ENCODE measurements at regions not wholly inside any gene's neighbourhood (a gene's known extent, or its start where the extent isn't known, plus 50 kb on each side); places are given as distances from the start of the nearest gene placed in this dataset.

- intact Hi-C loops (cut with DNase I; ENCODE audit: low total_unique reads) = no loop called here
- no peak overlapping the region for H3K27ac ChIP-seq
- no peaks in the 10 kb centered on the region for H3K9me3 ChIP-seq
- DNase-seq = no peak
- H3K36me3 ChIP-seq = no peaks in the 10 kb centered on the region
- no peaks in the 10 kb centered on the region for H3K4me1 ChIP-seq
- no peaks in the 10 kb centered on the region for H3K27me3 ChIP-seq
- no peak overlapping the region for H3K4me3 ChIP-seq
- TF ChIP-seq, protein P1, sequence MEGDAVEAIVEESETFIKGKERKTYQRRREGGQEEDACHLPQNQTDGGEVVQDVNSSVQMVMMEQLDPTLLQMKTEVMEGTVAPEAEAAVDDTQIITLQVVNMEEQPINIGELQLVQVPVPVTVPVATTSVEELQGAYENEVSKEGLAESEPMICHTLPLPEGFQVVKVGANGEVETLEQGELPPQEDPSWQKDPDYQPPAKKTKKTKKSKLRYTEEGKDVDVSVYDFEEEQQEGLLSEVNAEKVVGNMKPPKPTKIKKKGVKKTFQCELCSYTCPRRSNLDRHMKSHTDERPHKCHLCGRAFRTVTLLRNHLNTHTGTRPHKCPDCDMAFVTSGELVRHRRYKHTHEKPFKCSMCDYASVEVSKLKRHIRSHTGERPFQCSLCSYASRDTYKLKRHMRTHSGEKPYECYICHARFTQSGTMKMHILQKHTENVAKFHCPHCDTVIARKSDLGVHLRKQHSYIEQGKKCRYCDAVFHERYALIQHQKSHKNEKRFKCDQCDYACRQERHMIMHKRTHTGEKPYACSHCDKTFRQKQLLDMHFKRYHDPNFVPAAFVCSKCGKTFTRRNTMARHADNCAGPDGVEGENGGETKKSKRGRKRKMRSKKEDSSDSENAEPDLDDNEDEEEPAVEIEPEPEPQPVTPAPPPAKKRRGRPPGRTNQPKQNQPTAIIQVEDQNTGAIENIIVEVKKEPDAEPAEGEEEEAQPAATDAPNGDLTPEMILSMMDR (IDR thresholded peaks at IDR 0.05) = no peak
- TF ChIP-seq POLR2A (IDR thresholded peaks at IDR 0.05) = no peak
These were observed 376.3 kb upstream of the C1orf87 start for GRCh38 chr1:60449876-60450275.

GRCh38 chr1:60448850-60449249 lies 375.3 kb upstream of the C1orf87 start:
- H3K27ac ChIP-seq = no peak overlapping the region

GRCh38 chr1:60444680-60445079 lies 371.1 kb upstream of the C1orf87 start:
- Histone ChIP-seq H3K4me3 (no peak overlapping the region), H3K4me1 (no peaks in the 10 kb centered on the region), H3K27me3 (no peaks in the 10 kb centered on the region), H3K9me3 (no peaks in the 10 kb centered on the region), H3K36me3 (no peaks in the 10 kb centered on the region), H3K27ac (no peak overlapping the region)
- TF ChIP-seq POLR2A (IDR thresholded peaks at IDR 0.05) = no peak
- intact Hi-C loops (cut with DNase I; ENCODE audit: low total_unique reads) = no loop called here
- DNase-seq = no peak

More at GRCh38 chr1:60448850-60449249, 375.3 kb upstream of the C1orf87 start:
- no peaks in the 10 kb centered on the region for H3K36me3 ChIP-seq
- intact Hi-C loops (cut with DNase I; ENCODE audit: low total_unique reads) = no loop called here
- H3K9me3 ChIP-seq = no peaks in the 10 kb centered on the region
- H3K27me3 ChIP-seq = no peaks in the 10 kb centered on the region
- DNase-seq = no peak
- no peaks in the 10 kb centered on the region for H3K4me1 ChIP-seq
- no peak overlapping the region for H3K4me3 ChIP-seq
- TF ChIP-seq, protein P1 (IDR thresholded peaks at IDR 0.05) = no peak
- TF ChIP-seq POLR2A (IDR thresholded peaks at IDR 0.05) = no peak

DNA sequence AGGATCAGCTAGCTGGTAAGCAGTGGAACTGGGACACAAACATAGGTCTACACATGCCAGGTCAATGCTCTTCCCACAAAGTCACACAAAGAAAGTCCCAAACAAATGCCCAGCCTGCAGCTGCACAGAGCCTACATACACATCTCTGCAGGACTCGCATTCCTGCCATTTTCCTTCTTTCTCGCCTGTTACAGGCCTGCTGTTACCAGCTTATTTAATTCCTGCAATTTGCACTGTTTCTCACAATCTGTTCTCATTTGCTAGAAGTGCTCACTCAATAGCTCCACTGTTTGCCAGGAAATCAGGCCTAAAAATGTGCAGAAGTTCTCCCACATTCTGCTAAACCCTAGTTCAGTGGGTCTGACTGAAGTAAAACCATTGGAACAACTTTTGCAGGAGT lies 362.6 kb upstream of the C1orf87 start:
- Histone ChIP-seq H3K36me3 (no peaks in the 10 kb centered on the region), H3K4me3 (no peak overlapping the region), H3K9me3 (no peaks in the 10 kb centered on the region), H3K27me3 (no peaks in the 10 kb centered on the region), H3K27ac (no peak overlapping the region), H3K4me1 (no peaks in the 10 kb centered on the region)
- intact Hi-C loops (cut with DNase I; ENCODE audit: low total_unique reads) = no loop called here
- TF ChIP-seq, protein P1 (IDR thresholded peaks at IDR 0.05) = no peak
- no peak for TF ChIP-seq POLR2A (IDR thresholded peaks at IDR 0.05)
- no peak for DNase-seq

GRCh38 chr1:60431593-60431992 lies 358.0 kb upstream of the C1orf87 start:
- H3K27ac ChIP-seq = no peak overlapping the region
- TF ChIP-seq, protein P1 (IDR thresholded peaks at IDR 0.05) = no peak
- no peak for TF ChIP-seq POLR2A (IDR thresholded peaks at IDR 0.05)
- H3K9me3 ChIP-seq = no peaks in the 10 kb centered on the region
- H3K4me3 ChIP-seq = no peak overlapping the region
- H3K27me3 ChIP-seq = no peaks in the 10 kb centered on the region
- DNase-seq = no peak
- intact Hi-C loops (cut with DNase I; ENCODE audit: low total_unique reads) = no loop called here
- H3K4me1 ChIP-seq = no peaks in the 10 kb centered on the region
- H3K36me3 ChIP-seq = no peaks in the 10 kb centered on the region

GRCh38 chr1:60430375-60430774 lies 356.8 kb upstream of the C1orf87 start:
- Histone ChIP-seq H3K4me3 (no peak overlapping the region), H3K4me1 (no peaks in the 10 kb centered on the region), H3K36me3 (no peaks in the 10 kb centered on the region), H3K27ac (no peak overlapping the region), H3K27me3 (no peaks in the 10 kb centered on the region), H3K9me3 (no peaks in the 10 kb centered on the region)
- intact Hi-C loops (cut with DNase I; ENCODE audit: low total_unique reads) = no loop called here
- no peak for DNase-seq
- TF ChIP-seq POLR2A (IDR thresholded peaks at IDR 0.05) = no peak
- TF ChIP-seq, protein P1 (IDR thresholded peaks at IDR 0.05) = no peak
